ENCODE measurements at regions not wholly inside any gene's neighbourhood (a gene's known extent, or its start where the extent isn't known, plus 50 kb on each side); places are given as distances from the start of the nearest gene placed in this dataset.

- peaks cover 6 to 7% of the 10 kb centered on the region in 2 experiments for H3K9me3 Mint-ChIP-seq
- Histone ChIP-seq H3K79me1 (ENCODE audit: insufficient read depth, low read depth, low read length, poor library complexity, severe bottlenecking) (no peaks in the 10 kb centered on the region), H2BK5ac (ENCODE audit: insufficient read length, low read length) (no peak overlapping the region), H2AK5ac (ENCODE audit: insufficient read length, low read length) (no peak overlapping the region), H3T11ph (ENCODE audit: low read length) (no peak overlapping the region), H4K91ac (ENCODE audit: insufficient read length, low read depth, low read length) (no peak overlapping the region), H3K79me2 (ENCODE audit: insufficient read depth, low read length) (no peaks in the 10 kb centered on the region), H3K23ac (ENCODE audit: insufficient read length, low read depth, low read length) (no peak overlapping the region), H4K8ac (replicated peaks; ENCODE audit: insufficient read length, low read depth, low read length) (no peak overlapping the region), H2BK15ac (ENCODE audit: low read depth, low read length) (no peak overlapping the region), H2BK120ac (ENCODE audit: low read depth, low read length, poor library complexity, severe bottlenecking) (no peak overlapping the region), H4K20me1 (ENCODE audit: control insufficient read depth, insufficient read depth, insufficient read length) (no peaks in the 10 kb centered on the region), H3K27me3 (ENCODE audit: insufficient read depth, low read length) (peaks cover 35% of the 10 kb centered on the region), H3K4ac (ENCODE audit: low read depth, low read length) (no peak overlapping the region), H3K27ac (ENCODE audit: insufficient read length, low read depth, low read length) (no peak overlapping the region), H3K56ac (ENCODE audit: insufficient read length, low read depth, low read length) (no peak overlapping the region), H3K4me2 (ENCODE audit: insufficient read depth, insufficient read length, low read length) (no peak overlapping the region), H4K5ac (ENCODE audit: insufficient read length, low read depth, low read length) (no peak overlapping the region), H3K14ac (ENCODE audit: insufficient read depth, low read length) (no peak overlapping the region; the same call in 1 of the 2 replicates), H3K18ac (ENCODE audit: insufficient read length, low read depth, low read length) (no peak overlapping the region), H3K9ac (ENCODE audit: extremely low read depth, insufficient read length, low read length) (no peak overlapping the region), H2AFZ (ENCODE audit: low read length) (no peak overlapping the region), H3K9me3 (ENCODE audit: control insufficient read depth, low read depth, low read length) (no peaks in the 10 kb centered on the region), H3K4me1 (ENCODE audit: insufficient read depth, low read length) (no peaks in the 10 kb centered on the region), H2BK20ac (ENCODE audit: low read depth, low read length, poor library complexity, severe bottlenecking) (no peak overlapping the region), H2BK12ac (ENCODE audit: insufficient read length, low read depth, low read length) (no peak overlapping the region), H3K23me2 (ENCODE audit: insufficient read length, low read depth, low read length, poor library complexity, severe bottlenecking) (no peaks in the 10 kb centered on the region)
- peaks cover 98% of the 10 kb centered on the region for H3K27me3 Mint-ChIP-seq (ENCODE audit: low read depth)
- H3K4me3 Mint-ChIP-seq = no peak overlapping the region
- H3K27ac Mint-ChIP-seq = no peak overlapping the region
- peaks cover 20 to 24% of the 10 kb centered on the region in 2 experiments for H3K4me1 Mint-ChIP-seq
- peaks cover 0 to 4% (median under 1%) of the 10 kb centered on the region in 3 experiments; a peak in 3 of 7 replicates for H3K36me3 Mint-ChIP-seq (ENCODE audit: insufficient read depth in 1 of 3, low read depth in 3 of 3)
- no peak for DNase-seq
- WGBS (ENCODE audit: extremely low coverage, insufficient read length, low lambda C conversion rate) = no CpG with 5 or more reads among the region's 12 CpGs
- TF ChIP-seq CTCF (conservative IDR thresholded peaks at IDR 0.05) = no peak
These were observed 716.5 kb upstream of the MAP3K7 start for GRCh38 chr6:91303326-91303725.

All from H9 (cell line).